HEK293 (cell line): ENCODE measurements at regions not wholly inside any gene's neighbourhood (a gene's known extent, or its start where the extent isn't known, plus 50 kb on each side); places are given as distances from the start of the nearest gene placed in this dataset.

Source experiments
- WT1 ChIP-seq: fragments of 450-650 bp; formaldehyde crosslinking; IDR thresholded peaks from 2 replicates; pipeline ENCODE4 v1.5.1; 2016; ENCODE audit warnings: missing biosample characterization, missing genetic modification characterization
- ZNF184 ChIP-seq: fragments of 450-650 bp; IDR thresholded peaks from 2 replicates; pipeline ENCODE4 v1.5.1; 2018; ENCODE audit warnings: missing biosample characterization, mild to moderate bottlenecking, missing genetic modification characterization
- ZNF560 ChIP-seq: fragments of 450-650 bp; formaldehyde crosslinking; IDR thresholded peaks from 2 replicates; pipeline ENCODE4 v1.5.1; 2017; ENCODE audit warnings: missing biosample characterization, missing genetic modification characterization, borderline replicate concordance
- TF ChIP-seq, protein P1 (sequence below): fragments of 450-650 bp; formaldehyde crosslinking; IDR thresholded peaks from 2 replicates; pipeline ENCODE4 v1.5.1; 2016; ENCODE audit warnings: missing biosample characterization, missing genetic modification characterization

DNA sequence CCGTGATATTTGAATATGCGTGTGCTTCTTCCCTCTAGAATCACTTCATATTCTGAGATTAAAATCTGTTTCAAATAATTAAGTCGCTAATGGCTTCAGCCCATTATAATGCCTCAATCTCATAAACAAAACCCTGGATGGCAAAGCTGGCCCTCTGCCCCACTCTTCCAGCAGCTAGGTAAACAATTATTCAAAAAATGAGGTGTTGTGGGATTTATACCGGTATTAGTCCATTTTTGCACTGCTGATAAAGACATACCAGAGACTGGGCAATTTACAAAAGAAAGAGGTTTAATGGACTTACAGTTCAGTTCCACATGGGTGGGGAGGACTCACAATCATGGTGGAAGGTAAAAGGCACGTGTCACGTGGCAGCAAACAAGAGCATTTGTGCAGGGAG is 510.4 kb upstream of the ADGRL2 start:
- TF ChIP-seq, protein P1, sequence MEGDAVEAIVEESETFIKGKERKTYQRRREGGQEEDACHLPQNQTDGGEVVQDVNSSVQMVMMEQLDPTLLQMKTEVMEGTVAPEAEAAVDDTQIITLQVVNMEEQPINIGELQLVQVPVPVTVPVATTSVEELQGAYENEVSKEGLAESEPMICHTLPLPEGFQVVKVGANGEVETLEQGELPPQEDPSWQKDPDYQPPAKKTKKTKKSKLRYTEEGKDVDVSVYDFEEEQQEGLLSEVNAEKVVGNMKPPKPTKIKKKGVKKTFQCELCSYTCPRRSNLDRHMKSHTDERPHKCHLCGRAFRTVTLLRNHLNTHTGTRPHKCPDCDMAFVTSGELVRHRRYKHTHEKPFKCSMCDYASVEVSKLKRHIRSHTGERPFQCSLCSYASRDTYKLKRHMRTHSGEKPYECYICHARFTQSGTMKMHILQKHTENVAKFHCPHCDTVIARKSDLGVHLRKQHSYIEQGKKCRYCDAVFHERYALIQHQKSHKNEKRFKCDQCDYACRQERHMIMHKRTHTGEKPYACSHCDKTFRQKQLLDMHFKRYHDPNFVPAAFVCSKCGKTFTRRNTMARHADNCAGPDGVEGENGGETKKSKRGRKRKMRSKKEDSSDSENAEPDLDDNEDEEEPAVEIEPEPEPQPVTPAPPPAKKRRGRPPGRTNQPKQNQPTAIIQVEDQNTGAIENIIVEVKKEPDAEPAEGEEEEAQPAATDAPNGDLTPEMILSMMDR (tag by site-specific recombination), result no peak
- TF ChIP-seq ZNF560 (tag by site-specific recombination) (no peak), ZNF184 (no peak), WT1 (tag by site-specific recombination) (no peak)
